ENCODE measurements at regions not wholly inside any gene's neighbourhood (a gene's known extent, or its start where the extent isn't known, plus 50 kb on each side); places are given as distances from the start of the nearest gene placed in this dataset.
A peak's percentile ranks its signal among the peaks of the same experiment; 100 is the strongest.

DNA sequence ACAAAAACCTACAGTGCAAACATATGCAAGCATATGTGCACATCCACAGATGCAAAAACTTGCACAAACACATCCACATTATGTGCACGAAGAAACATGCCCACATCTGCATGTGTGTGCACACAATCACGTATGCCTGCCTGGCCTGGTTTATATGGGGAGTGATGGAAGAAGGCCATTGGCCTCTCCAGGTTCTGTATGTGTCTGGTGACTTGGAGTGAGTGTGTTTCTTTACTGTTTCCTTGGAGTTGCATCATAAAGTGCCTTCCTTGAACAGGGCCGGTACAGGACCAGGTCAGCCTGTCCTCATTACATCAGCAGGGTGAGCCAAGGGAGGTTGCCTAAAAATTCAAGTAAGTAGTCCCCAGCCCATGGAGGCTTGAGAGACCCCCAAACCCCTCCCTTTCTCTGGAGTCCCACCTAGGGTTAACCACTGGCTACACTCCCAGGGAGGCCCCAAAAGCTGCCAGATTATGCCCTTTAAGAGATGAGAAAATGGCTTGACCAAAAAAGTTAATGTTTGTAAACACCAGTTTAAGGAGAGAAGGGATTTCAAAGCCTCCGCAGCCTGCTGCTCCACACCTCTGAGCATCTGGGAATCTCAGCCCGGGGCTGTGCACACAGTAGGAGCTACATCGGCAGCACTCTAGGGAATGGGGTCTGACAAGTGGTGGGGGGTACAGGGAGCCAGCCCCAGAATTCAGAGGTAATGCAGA, 140.8 kb downstream of the VEGFA start:
- no peak for DNase-seq

DNA sequence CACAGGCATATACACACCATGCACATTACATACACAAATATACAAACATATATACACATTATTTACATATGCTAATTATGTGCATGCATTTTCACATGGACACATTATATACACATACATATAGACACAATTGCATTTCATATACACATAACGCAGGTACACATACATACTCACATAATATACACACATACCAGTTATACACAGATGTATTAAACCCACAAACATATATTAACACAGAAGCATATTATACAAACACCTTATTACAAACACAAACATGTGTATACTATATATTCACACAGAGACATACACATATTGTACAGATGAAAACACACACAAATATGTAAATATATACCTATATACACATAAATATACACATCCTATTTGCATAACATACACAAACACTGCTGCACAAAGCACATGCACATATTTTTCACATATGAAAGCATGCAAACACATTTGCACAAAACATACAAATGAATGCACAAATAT, 140.2 kb downstream of the VEGFA start:
- no peak for DNase-seq

DNA sequence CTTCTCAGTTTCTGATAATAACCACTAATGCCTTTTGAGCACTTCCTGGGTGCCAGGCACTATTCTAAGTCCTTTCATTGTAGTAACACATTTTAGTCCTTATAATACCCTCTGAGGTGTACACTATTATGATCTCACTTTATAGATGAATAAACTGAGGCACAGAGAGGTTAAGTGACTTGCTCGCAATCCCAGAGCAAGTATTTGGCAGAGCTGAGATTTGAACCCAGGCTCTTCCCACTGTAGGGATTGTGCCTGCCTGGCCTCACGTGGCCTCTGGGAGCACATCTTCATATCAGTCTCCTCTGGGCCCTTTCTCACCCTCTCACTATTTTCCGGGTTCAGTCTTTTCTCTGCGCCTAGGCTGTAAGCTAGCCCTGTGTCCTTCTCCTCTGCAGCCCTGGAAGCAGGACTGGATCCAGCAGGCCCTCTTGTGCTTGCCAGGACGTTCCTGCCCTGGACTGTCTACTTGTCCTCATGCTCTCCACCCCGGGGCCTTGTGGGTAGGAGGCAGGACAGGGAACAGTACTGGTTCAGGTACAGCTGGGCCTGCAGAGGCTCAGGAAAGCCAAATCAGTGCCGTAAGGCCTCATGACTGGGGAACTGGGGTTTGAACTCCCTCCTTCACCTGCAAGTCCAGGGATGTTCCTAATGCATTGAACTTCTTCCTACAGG, 139.6 kb downstream of the VEGFA start:
- DNase-seq: no peak

DNA sequence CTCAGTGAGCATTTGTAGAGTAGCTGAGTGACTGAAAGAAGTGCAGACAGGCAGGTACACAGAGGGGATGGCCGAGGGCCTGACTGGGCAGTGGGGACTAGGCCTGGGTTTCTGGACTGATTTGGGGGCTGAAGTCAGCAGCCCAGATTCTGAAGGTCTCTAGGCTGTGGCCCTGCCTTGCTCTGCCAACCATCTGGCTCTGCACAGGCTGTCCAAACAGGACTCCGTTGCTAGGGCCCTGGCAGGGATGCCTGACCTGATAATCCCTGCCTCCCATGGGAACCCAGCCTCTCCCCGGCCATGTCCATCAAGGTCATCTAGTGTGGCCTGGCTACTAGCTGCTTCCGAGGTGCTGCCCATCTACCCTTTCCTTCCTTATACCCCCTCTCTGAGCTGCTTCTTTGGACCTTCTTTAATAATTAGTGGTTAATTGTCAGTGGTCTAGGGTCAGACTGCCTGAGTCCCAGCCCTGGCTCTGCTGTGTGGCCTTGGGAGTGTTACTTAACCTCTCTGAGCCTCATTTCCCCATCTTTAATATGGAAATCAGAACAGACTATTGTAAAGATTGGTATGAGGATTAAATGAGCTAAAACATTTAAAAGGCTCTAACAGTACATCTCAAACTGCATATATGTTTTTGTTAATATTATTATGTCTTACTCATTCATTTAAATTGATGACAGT, 137.9 kb downstream of the VEGFA start:
- no peak for DNase-seq

DNA sequence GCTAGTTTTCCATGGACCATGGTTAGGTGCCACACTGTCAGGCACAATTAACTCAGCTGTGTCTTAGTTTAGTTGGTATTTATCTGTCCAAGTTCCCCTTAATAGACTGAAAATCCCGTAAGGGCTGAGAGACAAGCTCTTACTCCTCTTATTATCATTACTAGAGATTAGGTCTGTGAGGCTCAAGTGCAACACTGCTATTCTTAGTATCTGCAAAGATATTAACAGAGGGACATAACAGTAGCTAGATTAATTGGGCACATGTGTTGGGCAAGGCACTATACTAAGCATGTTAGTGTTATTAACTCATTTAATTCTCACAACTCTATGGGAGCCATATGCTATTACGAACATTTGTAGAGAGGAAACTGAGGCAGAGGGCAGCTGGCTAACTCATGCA, 137.3 kb downstream of the VEGFA start:
- DNase-seq: no peak

DNA sequence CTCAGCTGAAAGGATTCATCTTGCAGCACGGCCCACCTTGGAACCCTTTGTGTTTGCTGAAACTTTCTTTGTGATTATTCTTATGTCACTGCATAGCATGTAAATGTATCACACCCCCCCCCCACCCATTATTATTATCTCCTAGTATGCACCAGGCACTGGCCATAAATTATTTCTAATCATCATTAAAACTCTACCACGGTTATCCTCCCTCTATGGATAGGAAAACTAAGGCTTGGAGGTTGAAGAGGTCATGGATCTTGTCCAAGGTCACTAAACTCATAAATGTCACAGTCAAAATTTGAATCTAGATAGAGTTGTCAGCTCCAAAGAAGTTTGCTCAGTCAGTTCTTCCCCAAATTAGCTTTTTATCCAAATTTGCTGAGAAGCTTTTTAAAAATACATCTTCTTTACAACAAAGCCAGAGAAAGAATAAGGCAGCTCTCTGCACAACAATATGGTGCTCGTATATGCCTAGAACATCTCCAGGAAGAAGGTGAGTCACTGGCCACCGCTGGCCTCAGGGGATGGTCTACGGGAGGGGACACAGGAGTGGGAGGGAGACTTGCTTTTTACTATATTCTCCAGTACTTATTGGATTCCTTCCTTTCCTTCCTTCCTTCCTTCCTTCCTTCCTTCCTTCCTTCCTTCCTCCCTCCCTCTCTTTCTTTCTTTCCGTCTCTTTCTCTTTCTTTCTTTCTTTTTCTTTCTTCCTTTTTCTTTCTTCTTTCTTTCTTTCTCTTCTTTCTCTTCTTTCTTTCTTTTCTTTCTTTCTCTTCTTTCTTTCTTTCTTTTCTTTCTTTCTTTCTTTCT, 134.5 kb downstream of the VEGFA start:
- no peak for DNase-seq

DNA sequence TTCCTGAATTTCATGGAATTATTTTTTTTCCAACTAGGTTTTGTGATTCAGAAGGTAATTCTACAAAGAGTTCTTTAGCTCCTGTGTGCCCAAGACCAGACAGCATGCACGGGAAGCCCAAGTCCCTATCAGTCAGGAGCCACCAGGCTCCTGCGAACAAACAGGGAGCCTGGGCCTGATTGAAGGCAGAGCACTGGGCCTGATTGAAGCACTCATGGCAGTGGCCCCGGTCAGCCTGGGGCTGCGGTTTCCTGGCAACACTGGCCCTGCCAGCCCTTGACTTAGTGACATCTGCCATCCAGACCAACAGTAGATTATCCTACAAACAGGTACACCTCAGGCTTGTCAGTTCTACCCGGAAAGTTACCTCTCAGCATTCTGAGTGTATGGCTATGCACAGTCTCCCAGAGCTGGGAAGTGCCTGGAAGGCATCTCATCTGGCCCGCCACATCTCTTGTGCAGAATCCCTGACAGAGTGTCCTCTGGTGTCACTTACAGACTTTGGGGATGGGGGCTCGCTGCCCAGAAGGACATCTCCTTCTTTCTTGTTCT, 133.8 kb downstream of the VEGFA start:
- DNase-seq: no peak

DNA sequence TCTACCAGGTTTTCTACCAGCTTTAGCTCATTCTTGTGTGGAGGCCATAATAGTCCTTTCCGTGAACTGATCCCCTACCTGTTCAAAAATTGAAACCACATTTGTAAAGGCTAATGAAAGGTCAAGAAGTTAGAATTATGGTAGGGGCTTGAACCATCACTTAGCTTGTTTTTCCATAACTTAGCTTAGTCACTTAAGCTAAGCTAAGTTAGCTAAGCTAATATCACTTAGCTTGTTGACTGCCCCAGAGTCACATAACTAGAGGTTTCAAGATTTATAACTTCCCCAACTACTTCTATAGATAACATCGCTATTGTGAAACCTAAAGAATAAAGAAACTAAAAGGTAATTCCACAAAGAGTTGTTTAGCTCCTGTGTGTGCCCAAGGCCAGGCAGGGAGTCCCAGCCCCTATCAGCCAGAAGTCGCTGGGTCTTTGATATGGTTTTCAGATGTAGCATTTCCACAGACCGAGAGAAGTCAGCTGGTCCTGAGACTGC, 131.8 kb downstream of the VEGFA start:
- DNase-seq: no peak

DNA sequence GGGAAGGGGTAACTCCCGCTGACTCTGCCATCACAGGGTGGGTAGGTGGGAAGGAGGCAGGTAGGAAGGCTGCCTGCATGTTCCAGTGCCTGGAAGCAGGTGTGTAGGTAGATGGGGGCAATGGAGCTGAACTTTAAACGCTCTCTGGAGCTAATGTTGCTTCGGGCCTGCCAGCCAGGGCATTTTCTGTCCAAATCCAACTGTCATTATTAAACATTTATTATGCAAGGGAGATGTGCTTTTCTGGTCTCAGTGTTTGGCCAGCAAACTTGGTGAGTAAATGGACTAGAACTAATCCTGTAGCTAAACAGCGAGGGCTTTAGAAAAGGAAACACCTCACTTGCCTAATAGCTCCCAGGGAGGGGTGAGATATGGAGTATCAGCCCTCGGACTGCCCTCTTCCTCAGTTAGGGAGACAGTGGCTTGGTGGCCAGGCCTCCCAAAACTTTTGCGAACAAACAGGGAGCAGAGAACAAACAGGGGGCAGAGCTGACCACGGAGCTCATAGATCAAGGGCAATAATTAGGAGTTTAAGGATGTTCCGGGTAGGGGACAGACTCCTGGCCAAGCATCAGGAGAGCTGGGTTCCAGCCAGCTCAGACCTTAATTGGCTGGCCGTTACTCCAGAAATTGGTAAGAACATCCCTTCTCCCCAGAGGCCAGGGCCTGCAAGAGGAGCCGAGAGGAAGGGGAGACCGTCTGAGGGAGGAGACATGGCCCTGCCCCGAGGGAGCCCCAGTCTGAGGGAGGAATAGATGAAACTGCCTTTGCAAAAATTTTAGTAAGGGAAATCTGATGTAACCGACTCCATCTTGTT, 131.1 kb downstream of the VEGFA start:
- peak in 2 of 56 donors; percentile 9 for DNase-seq

DNA sequence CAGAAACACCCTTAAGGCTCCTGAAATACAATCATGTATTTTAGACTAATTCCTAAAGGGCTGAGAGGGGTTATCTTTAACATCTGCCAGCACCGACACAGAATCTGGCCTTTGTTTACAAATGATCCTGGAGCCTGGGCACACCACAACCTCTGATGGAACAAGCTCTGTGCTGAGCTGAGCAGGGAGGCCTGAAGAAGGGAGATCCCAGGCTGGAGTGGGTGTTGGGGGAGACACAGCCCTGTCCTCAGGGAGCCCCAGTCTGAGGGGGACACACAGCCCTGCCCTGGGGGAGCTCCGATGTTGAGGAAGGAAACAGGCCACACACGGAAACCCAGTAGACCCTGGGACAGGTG, 130.5 kb downstream of the VEGFA start:
- no peak for DNase-seq

DNA sequence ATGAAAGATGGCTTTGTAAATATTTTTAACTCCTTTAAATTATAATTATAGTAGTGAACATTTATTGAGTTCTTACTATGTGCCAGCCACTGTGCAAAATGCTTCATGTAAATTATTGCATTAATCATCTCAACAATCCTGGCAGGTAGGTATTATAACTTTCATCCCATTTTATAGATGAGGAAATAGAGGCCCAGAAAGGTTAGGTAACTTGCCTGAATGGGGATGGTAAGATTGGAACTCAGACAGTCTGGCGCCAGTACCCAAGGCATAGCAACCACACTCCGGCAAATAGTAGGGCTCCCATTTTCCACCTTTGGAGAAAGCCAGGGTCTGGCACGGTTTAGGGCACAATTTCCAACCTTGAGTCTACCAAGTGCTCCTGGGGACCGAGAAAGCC, 129.8 kb downstream of the VEGFA start:
- DNase-seq: no peak

DNA sequence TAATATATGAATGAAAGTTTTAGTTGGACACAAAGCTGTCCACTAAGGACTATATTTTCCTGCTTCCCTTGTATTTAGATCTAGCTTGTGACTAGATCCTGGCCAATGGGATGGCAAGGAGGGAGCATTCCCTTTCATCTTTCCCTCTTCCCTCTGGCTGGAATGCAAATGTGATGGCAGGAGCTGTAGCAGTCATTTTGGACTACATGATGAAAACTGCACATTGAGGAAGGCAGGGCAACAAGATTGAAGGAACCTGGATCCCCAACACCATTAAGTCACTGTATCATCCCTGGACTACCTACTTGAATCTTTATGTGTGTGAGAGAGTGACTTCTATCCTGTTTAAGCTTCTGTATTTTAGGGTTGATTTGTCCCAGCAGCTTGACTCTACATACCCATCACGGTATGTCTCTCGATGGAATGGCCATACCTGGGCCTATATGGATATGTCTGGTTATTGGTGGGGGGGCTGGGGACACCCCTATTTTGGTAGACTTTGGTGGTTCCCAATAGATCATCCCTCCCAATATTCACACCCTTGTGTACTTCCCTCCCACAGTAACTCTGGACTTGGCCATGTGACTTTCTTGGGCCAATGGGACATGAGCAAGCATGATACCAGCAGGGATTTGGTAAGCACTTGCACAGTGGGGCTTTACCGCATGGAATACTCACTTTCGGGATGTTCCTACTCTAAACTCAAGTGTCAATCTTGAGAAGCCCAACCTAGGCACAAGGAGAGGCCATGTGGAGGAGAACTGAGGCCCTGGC, 128.5 kb downstream of the VEGFA start:
- DNase-seq: no peak

DNA sequence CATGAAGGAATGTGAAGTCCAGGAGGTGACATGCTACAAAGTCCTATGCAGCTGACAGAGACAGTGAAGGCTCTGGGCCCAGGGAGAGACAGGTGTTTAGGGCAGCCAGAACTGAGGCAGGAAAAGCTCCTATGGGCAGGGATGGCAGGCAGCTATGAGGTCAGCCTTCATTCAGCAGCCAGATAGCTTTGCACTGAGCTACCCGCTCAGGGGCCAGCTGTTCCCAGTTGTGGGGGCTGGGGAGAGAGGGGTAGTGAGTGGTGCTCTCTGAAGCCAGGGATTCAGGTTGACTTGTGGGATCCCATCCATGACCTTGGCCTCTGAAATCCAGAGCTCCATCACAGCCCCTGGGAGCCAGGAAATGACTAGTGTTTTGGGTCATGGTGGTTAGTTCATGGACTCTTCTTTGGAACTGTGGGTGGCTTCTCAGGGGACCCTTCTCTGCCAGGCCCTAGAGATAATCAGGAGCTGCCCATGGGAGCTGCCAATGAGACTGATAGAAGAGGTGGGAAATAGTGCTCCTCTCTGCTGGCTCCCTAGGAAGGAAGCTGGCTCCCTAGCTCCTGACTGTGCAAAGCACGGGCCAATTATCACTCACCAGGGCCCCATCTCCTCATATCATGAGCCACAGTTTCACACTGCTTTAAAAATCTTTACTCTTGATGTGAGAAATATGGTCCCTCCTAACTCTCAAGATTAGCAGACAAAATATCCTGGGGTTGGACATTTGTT, 127.7 kb downstream of the VEGFA start:
- DNase-seq: no peak

DNA sequence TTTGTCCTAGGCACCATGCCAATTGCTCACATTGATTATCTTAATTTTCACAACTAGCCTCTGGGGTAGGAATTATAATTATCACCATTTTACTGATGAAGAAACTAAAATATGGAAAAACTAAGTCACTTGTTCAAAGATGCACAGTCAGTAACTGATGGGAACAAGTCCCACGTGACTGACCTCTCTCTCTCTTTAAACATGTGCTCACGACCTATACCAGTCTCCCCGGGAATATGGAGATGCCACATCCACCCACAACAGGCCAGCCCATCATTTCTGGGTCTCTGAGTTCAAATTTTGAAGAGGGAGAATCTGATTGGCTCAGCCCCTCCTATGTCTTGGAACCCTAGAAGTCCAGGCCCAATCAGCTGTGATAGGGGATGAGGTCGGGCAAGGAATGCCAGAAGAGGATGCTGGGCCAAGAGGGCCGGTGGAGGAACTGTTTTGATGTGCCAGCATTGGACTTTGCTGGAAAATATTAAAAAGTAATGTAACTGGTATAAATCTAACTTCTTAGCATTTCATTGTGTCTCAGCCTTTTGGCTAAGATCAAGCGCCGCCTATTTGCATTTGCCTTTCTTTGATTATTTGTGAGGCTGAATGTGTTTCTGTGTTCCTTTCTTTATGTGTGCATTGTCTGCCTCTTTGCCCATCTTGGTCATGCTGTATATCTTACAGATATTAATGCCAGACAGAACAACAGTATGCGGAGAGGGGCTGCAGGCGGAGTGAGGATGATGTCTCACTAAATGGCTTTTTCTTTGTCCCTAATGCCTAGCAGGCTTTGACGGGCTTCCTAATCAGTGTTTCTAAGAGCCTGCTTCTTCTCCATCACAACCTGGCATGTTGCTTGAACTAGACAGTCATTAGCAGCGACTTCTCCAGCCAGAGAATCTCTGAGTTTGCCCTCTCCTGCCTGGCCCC, 126.6 kb downstream of the VEGFA start:
- no peak for DNase-seq

DNA sequence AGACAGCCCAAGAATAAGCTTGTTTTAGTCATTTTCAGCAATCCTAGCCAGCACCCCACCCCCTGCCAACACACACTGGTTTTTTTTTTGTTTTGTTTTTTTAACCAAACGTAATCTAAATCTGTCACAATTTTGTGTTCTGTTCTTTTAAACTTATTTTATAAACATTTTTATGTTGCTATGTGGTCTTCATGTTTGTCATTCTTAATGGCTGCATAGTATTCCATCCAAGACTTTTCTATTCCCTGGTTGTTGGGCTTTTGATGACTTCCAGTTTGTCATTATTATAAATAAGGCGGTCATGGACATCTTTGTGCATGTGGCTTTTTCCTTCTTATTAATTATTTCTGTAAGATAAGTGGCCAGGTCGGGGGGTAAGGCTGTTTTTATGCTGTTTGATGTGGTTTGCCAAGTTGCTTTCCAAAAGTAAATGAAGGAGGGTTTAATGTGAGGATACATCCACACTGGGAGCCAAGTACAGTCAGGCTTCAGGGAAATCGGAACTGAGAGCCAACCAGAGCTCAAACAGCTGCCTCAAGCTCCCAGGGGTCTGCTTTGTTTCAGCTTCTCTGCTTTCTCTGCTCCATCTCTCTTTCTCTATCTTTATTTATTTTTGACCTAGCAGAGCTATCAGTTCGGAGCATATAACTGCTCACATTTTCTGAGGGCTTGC, 125.8 kb downstream of the VEGFA start:
- no peak for DNase-seq

DNA sequence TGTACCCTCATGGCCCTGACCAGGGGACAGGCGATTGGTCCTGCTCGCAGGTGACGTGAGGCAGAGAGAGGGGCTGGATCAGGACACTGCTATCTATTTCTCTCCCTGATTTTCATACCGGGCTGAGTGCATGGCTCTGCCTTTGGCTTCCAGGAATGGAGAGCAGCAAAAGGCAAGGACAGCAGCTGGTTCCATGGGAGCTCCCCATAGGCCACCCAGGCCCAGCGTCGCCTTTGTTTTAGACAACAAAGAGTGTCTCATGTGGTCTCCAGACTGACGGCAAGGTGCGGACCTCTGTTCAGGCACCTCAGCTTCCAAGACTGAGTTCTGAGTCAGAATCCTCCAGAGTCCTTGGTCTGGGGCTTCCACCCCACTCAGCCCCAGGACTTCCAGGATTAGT, 123.1 kb downstream of the VEGFA start:
- no peak for DNase-seq
